ENCODE measurements at regions not wholly inside any gene's neighbourhood (a gene's known extent, or its start where the extent isn't known, plus 50 kb on each side); places are given as distances from the start of the nearest gene placed in this dataset.

- TF ChIP-seq CTCF (IDR thresholded peaks at IDR 0.05; ENCODE audit: extremely low read depth in 1 of 2, insufficient read depth in 1 of 2, low read depth in 1 of 2, low read length in 2 of 2) (no peak), EZH2 (IDR thresholded peaks at IDR 0.05; ENCODE audit: borderline replicate concordance, low read depth, low read length, severe bottlenecking) (no peak)
These were observed 224.3 kb downstream of the SOX9 start for GRCh38 chr17:72345088-72345487.
